Esophagus squamous epithelium (tissue), 5 donors: ENCODE measurements at regions not wholly inside any gene's neighbourhood (a gene's known extent, or its start where the extent isn't known, plus 50 kb on each side); places are given as distances from the start of the nearest gene placed in this dataset.

Experiments
- DNase-seq: peaks from one replicate; lab custom pipeline; 2025; lab: John Stamatoyannopoulos, UW
- H3K27ac ChIP-seq, 4 donors: fragments of 200-600 bp; sonication (generic); one replicate each; pipeline ENCODE4 v1.5.1; 2016 to 2019; ENCODE audit warnings: mild to moderate bottlenecking in 1 of 4
- H3K27me3 ChIP-seq, 4 donors: fragments of 200-600 bp; sonication (generic); 1 replicate in 3 of 4; 2 replicates in 1 of 4; pipeline versions ENCODE4 v1.5.1 to v1.6.0; 2017 to 2021; ENCODE audit warnings: antibody characterized with exemption in 1 of 4
- H3K36me3 ChIP-seq, 3 donors: fragments of 200-600 bp; sonication (generic); one replicate each; pipeline ENCODE4 v1.5.1; 2016 to 2019
- H3K4me1 ChIP-seq, 3 donors: fragments of 200-600 bp; sonication (generic); one replicate each; pipeline ENCODE4 v1.5.1; 2017 to 2019
- H3K4me3 ChIP-seq, 4 donors: fragments of 200-600 bp; sonication (generic); 1 replicate in 3 of 4; 2 replicates in 1 of 4; pipeline ENCODE4 v1.5.1; 2016 to 2019; ENCODE audit warnings: mild to moderate bottlenecking in 2 of 4, moderate library complexity in 1 of 4
- H3K9me3 ChIP-seq, 3 donors: fragments of 200-600 bp; sonication (generic); one replicate each; pipeline ENCODE4 v1.5.1; 2016 to 2019
- POLR2A ChIP-seq, 4 donors: fragments of 450-650 bp; IDR thresholded peaks; one replicate each; pipeline ENCODE4 v1.6.1; 2017; ENCODE audit warnings: antibody characterized with exemption in 4 of 4, mild to moderate bottlenecking in 4 of 4, moderate library complexity in 3 of 4
- WGBS, 2 donors: methylation state at CpG; one replicate each; pipeline ENCODE4 v1.1.5; 2018; 5-methylcytosine and 5-hydroxymethylcytosine counted together
- intact Hi-C: fragments of 100-400 bp; cut with DNase I; formaldehyde crosslinking; loops from one replicate; pipeline ENCODE4 v1.15.0; 2022
- TF ChIP-seq, protein P1 (sequence below), 6 experiments: fragments of 450-650 bp in 4 of 6; fragments of 200-600 bp in 2 of 6; sonication (generic) in 2 of 6; IDR thresholded peaks; one replicate each; pipeline ENCODE4 v1.5.1; 2016 to 2019; ENCODE audit warnings: antibody characterized with exemption in 6 of 6, mild to moderate bottlenecking in 4 of 6, moderate library complexity in 4 of 6
- donor health status: DM: yes; HTN: yes; CAD: no.

DNA sequence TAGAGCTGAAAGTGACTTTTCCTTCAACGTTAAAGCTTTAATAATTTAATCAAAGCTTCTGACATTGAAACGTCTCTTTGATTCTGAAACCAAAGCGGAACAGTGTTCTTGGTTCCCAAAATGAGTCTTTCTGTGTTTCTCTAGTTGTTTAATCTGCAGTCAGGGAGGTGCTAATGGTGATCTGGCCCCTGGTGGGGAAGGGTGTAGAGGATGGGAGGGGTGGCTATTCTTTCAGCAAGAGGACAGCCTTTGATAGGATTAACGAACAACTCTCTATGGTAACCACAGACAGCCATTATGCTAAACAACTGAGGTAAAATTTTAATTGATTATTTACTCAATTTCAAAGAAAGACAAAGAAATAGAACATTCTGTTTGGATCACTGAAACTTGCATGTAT, 79.9 kb upstream of the CADPS start:
- 29 to 51% methylated on average over 4 of the region's 4 CpGs for WGBS, 2 donors
- TF ChIP-seq, protein P1, sequence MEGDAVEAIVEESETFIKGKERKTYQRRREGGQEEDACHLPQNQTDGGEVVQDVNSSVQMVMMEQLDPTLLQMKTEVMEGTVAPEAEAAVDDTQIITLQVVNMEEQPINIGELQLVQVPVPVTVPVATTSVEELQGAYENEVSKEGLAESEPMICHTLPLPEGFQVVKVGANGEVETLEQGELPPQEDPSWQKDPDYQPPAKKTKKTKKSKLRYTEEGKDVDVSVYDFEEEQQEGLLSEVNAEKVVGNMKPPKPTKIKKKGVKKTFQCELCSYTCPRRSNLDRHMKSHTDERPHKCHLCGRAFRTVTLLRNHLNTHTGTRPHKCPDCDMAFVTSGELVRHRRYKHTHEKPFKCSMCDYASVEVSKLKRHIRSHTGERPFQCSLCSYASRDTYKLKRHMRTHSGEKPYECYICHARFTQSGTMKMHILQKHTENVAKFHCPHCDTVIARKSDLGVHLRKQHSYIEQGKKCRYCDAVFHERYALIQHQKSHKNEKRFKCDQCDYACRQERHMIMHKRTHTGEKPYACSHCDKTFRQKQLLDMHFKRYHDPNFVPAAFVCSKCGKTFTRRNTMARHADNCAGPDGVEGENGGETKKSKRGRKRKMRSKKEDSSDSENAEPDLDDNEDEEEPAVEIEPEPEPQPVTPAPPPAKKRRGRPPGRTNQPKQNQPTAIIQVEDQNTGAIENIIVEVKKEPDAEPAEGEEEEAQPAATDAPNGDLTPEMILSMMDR (IDR thresholded peaks at IDR 0.05): no peak
- TF ChIP-seq POLR2A (IDR thresholded peaks at IDR 0.05): no peak
- intact Hi-C loops: no loop called here

DNA sequence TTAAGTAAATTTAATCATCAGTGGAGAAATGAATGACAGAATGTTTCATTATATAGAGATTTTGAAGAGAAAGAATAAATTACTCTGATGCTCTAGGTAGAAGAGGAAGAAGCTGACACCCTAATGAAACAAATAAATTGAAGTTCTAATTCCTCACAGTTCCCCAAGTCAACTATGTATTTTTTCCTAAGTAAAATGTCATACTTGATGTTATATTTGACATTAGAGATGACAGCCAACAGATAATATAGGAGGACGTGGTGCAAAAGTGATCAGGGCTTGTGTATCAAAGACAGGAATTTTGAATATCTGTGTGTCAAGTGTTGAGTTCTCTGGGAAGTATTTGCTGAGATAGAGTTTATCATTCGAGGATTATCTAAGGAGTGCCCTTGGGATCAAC, 81.2 kb upstream of the CADPS start:
- DNase-seq: no peak
- no peak overlapping the region for H3K27ac ChIP-seq
- H3K36me3 ChIP-seq: no peaks in the 10 kb centered on the region
- intact Hi-C loops: no loop called here
- H3K27me3 ChIP-seq: no peaks in the 10 kb centered on the region
- TF ChIP-seq POLR2A (IDR thresholded peaks at IDR 0.05): no peak
- TF ChIP-seq, protein P1 (IDR thresholded peaks at IDR 0.05): no peak
- no peak overlapping the region for H3K4me3 ChIP-seq
- WGBS, 2 donors: 44 to 56% methylated on average over 2 of the region's 2 CpGs
- H3K9me3 ChIP-seq: no peaks in the 10 kb centered on the region
- H3K4me1 ChIP-seq: no peaks in the 10 kb centered on the region

More for the DNA sequence above, 79.9 kb upstream of the CADPS start:
- Histone ChIP-seq H3K9me3 (no peaks in the 10 kb centered on the region), H3K4me1 (no peaks in the 10 kb centered on the region), H3K27ac (no peak overlapping the region), H3K4me3 (no peak overlapping the region), H3K36me3 (no peaks in the 10 kb centered on the region), H3K27me3 (no peaks in the 10 kb centered on the region)
- DNase-seq: no peak

DNA sequence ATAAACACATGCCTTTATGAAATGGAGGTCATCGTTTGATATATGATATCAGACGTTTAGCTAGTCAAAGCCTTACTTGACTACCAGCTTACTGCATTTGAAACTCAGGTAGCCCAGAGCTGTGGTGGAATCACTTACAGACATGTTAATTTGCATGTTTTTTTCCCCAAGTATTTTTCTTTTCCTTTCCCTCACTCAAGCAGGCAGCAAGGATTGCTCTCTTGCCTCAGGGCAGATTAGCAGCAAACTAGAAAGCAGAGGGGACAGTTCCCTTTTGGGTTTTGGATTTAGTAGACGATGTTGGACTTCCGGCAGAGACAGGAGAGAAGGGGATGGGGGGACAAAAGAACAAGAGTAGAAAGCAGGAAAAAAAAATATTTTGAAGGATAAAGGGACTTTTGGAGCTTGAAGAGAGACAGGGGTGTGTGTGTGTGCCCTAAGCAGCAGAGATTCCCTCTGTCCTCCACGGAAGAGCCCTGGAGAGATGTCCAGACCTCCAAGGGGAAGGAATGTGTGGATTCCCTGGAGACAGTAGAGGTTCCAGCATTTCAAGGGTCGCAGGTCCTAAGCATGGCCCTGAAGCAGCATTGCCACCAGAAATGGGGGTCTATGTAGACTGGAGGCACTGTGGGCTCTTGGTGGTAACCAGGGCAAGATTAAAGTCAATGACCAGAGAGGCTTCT, 86.8 kb upstream of the CADPS start:
- intact Hi-C loops: no loop called here
- Histone ChIP-seq H3K36me3 (no peaks in the 10 kb centered on the region), H3K4me1 (no peaks in the 10 kb centered on the region), H3K27me3 (no peaks in the 10 kb centered on the region), H3K27ac (no peak overlapping the region), H3K9me3 (no peaks in the 10 kb centered on the region), H3K4me3 (no peak overlapping the region)
- no peak for DNase-seq
- 56 to 57% methylated on average over 3 to 6 of the region's 6 CpGs for WGBS, 2 donors
- TF ChIP-seq POLR2A (IDR thresholded peaks at IDR 0.05): no peak
- TF ChIP-seq, protein P1 (IDR thresholded peaks at IDR 0.05): no peak

DNA sequence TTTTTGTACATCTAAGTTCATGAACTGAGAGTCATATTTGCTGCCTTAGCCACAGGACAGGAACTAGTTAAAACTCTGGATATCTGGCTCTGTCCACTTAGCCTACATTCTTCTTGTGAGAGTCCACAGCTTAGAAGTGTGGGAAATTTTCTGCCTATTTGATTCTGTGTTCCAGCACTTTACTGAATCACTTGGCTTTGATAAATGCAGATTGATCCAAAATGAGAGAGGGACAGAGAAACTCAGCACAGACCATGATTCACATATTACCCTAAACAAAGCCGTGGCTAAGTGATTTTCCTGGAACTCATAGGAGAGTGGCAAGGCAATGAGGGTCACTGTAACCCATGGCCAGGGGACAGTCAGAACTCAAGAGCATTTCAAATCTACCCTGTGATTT, 87.5 kb upstream of the CADPS start:
- H3K36me3 ChIP-seq: no peaks in the 10 kb centered on the region
- intact Hi-C loops: no loop called here
- H3K9me3 ChIP-seq: no peaks in the 10 kb centered on the region
- 38 to 63% methylated on average over 1 of the region's 1 CpG for WGBS, 2 donors
- H3K27ac ChIP-seq: no peak overlapping the region
- no peaks in the 10 kb centered on the region for H3K4me1 ChIP-seq
- H3K4me3 ChIP-seq: no peak overlapping the region
- no peak for DNase-seq
- TF ChIP-seq POLR2A (IDR thresholded peaks at IDR 0.05): no peak
- TF ChIP-seq, protein P1 (IDR thresholded peaks at IDR 0.05): no peak
- no peaks in the 10 kb centered on the region for H3K27me3 ChIP-seq

DNA sequence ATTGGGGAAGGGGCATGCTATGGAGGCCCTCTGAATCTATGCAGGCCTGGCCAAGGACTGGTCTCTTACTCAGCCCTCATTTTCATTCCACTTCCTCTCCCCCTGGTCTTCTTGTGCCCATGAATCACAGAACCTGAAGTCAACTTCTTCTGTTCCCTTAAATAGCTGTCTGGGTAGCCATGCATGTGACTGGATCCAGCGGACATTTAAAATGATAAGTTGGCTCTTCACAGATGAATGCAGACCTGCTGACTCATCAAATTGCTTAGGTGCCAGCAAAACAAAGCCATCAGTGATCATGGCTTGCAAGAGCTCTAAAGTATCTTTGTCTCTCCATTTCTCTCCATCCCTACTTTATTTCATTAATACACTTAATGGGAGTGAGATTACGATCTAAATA, 90.1 kb upstream of the CADPS start:
- no peak for DNase-seq
- no peak overlapping the region for H3K27ac ChIP-seq
- no peak overlapping the region for H3K4me3 ChIP-seq
- no peaks in the 10 kb centered on the region for H3K36me3 ChIP-seq
- 81 to 85% methylated on average over 2 of the region's 2 CpGs for WGBS, 2 donors
- H3K4me1 ChIP-seq: no peaks in the 10 kb centered on the region
- no peaks in the 10 kb centered on the region for H3K9me3 ChIP-seq
- intact Hi-C loops: no loop called here
- TF ChIP-seq, protein P1 (IDR thresholded peaks at IDR 0.05): no peak
- no peak for TF ChIP-seq POLR2A (IDR thresholded peaks at IDR 0.05)
- H3K27me3 ChIP-seq: no peaks in the 10 kb centered on the region
